Activated naive CD8-positive, alpha-beta T cell treated with anti-CD3 and anti-CD28 coated beads, Interleukin-2, amount 10 ng/mL, durations not matched to agents 7 days and 5 days (primary cell): ENCODE measurements at regions not wholly inside any gene's neighbourhood (a gene's known extent, or its start where the extent isn't known, plus 50 kb on each side); places are given as distances from the start of the nearest gene placed in this dataset.

Experiments
- ATAC-seq: fragments of 150-1000 bp; cut with Tn5 transposase; one replicate; pipeline ENCODE4 v1.10.0; 2021; ENCODE audit warnings: low read depth, moderate library complexity
- POLR2A ChIA-PET: fragments of 350-600 bp; sonication (Branson Sonifier 250); formaldehyde crosslinking; loops from one replicate; lab custom pipeline; 2021; ENCODE audit warnings: antibody characterized with exemption; lab: Charles Lee
- DNase-seq: peaks from one replicate; pipeline ENCODE4 v3.0.0; 2021
- H3K27ac Mint-ChIP-seq: one replicate; pipeline ENCODE4 v1.8.0; 2022; ENCODE audit warnings: mild to moderate bottlenecking, mixed read lengths
- H3K27me3 Mint-ChIP-seq: one replicate; pipeline ENCODE4 v1.8.0; 2022; ENCODE audit warnings: mild to moderate bottlenecking, moderate library complexity, mixed read lengths
- H3K36me3 Mint-ChIP-seq: one replicate; pipeline ENCODE4 v1.8.0; 2021; ENCODE audit warnings: mild to moderate bottlenecking, mixed read lengths
- H3K4me1 Mint-ChIP-seq: one replicate; pipeline ENCODE4 v1.8.0; 2021; ENCODE audit warnings: mixed read lengths
- H3K4me3 Mint-ChIP-seq: one replicate; pipeline ENCODE4 v1.8.0; 2022; ENCODE audit warnings: mild to moderate bottlenecking, moderate library complexity, mixed read lengths
- H3K9me3 Mint-ChIP-seq: one replicate; pipeline ENCODE4 v1.8.0; 2021; ENCODE audit warnings: mixed read lengths

DNA sequence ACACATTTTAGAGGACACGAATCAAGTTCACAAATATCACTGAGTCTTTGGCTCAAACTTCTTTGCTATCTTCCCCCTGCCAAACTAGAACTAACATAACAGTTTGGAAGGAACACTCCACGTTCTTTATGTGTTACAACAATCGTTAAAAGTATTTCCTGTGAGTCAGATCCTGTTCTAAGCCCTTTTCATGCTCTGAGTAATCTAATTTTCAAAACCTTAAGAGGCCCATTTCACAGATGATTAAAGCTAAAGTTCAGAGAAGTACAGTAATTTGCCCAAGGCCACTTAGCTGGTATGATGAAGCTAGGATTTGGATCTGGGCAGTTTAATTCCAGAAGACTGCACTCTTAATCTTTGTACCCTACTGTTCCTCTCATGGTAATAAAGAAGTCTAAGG lies 854.4 kb upstream of the INTU start:
- Mint-ChIP-seq H3K4me1 (no peaks in the 10 kb centered on the region), H3K27ac (no peak overlapping the region)

DNA sequence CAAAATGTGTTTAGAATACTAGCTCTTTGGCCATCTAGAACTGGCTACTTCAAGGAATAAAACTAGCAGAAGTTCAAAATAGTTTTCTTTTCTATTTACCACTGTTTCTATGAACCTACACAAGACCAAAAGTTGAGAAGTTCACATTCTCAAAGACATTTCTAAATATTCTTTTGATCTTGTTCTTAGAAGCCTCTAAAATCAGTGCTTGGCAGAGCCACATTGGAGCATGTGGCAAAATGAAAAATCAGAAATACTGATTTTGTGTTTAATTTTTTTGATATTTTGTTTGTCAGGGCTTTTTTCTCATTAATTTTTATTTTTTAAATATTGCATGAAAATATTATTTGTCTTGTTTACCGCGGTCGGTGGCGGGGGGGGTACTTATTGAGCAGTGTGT lies 853.8 kb upstream of the INTU start:
- DNase-seq: no peak
- H3K4me3 Mint-ChIP-seq: no peak overlapping the region
- H3K9me3 Mint-ChIP-seq: no peaks in the 10 kb centered on the region
- POLR2A ChIA-PET: no interaction called here
- no peak for ATAC-seq
- no peaks in the 10 kb centered on the region for H3K36me3 Mint-ChIP-seq
- H3K27me3 Mint-ChIP-seq: no peaks in the 10 kb centered on the region
- no peak overlapping the region for H3K27ac Mint-ChIP-seq
- no peaks in the 10 kb centered on the region for H3K4me1 Mint-ChIP-seq

More for the DNA sequence above, 854.4 kb upstream of the INTU start:
- DNase-seq (no peak), ATAC-seq (no peak)
- Mint-ChIP-seq H3K9me3 (no peaks in the 10 kb centered on the region), H3K4me3 (no peak overlapping the region), H3K27me3 (no peaks in the 10 kb centered on the region), H3K36me3 (no peaks in the 10 kb centered on the region)
- POLR2A ChIA-PET: no interaction called here

DNA sequence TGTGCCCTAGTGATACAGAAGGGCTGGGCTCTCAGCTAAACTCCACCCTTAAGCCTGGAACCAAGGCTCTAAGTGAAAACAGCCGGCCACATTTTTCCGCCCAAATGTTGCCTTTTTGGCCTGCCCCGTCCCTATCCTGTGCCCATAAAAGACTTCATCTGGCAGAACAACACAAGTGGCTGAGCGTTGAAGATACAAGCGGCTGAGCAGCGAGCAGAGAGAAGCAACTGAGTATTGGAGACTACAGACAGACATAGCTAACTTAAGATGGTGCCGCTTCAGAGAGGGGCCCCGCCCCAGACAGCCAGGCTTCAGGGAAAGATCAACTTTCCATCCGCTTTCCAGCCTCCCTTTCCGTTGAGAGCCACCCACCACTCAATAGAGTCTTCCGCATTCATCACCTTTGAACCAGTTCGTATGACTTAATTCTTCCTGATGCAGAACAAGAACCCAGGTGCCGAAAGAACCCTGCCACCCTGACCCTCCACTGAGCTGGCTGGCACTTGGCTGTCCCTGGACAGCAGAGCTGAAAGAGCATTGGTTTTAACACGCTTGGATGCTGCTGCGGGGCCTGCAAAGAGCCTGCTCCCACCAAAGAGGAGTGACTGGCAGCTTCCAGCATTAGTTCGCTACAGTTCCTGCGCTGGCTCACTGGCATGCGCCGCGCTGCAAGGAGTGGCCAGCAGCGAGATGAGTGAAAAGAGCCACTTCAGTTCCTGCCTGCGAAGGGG lies 853.2 kb upstream of the INTU start:
- H3K27me3 Mint-ChIP-seq: no peaks in the 10 kb centered on the region
- ATAC-seq: no peak
- H3K27ac Mint-ChIP-seq: no peak overlapping the region
- H3K36me3 Mint-ChIP-seq: no peaks in the 10 kb centered on the region
- no peaks in the 10 kb centered on the region for H3K9me3 Mint-ChIP-seq
- H3K4me3 Mint-ChIP-seq: no peak overlapping the region
- no peak for DNase-seq
- no peaks in the 10 kb centered on the region for H3K4me1 Mint-ChIP-seq
- POLR2A ChIA-PET: no interaction called here

DNA sequence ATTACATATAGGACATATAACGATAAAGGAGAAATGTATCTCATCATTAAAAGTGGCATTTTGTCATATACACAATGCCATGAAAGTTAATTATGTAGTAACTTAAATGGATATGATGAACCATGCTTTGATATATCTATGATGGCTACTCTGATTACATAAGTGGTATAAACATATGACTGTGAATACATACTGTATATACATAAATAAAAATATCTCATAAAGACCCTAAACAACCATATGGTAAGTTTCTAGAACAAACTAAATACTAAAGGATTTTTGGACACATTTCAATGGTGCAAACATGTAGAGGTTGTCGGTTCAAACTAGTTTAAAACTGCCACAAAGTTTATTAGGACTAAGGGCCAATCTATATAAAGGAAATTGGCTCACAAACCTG lies 849.6 kb upstream of the INTU start:
- Mint-ChIP-seq H3K27ac (no peak overlapping the region), H3K27me3 (no peaks in the 10 kb centered on the region), H3K36me3 (no peaks in the 10 kb centered on the region), H3K4me3 (no peak overlapping the region), H3K4me1 (no peaks in the 10 kb centered on the region), H3K9me3 (no peaks in the 10 kb centered on the region)
- ATAC-seq (no peak), DNase-seq (no peak)
- POLR2A ChIA-PET: no interaction called here

DNA sequence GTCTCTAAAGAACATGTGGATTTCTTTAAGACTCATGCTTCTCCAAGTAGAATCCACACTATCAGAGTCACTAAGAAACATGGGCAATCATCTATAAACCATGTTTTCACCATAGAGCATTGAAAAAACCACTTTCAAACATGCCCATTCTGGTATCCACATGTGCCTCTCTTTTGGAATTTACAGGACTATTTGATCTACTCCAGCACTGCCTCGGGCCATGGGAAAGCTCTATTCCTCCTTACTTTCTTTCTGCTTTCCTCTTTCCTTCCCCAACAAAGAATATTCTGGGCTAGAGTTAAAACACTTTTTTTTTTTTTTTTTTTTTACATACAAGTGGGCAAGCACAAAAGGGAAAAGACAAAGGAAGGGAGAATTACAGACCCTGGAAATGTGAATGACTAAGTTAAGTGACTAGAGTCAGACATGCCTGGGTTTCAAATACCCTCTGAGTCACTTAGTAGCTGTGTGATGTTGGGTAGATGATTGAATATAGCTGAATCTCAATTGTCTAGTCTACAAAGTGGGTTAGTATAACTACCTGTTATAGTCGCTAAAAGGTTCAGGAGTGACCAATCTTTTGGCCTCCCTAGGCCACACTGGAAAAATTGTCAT lies 847.7 kb upstream of the INTU start:
- Mint-ChIP-seq H3K9me3 (no peaks in the 10 kb centered on the region), H3K27ac (no peak overlapping the region), H3K4me1 (no peaks in the 10 kb centered on the region), H3K36me3 (no peaks in the 10 kb centered on the region), H3K4me3 (no peak overlapping the region), H3K27me3 (no peaks in the 10 kb centered on the region)
- DNase-seq (no peak), ATAC-seq (no peak)
- POLR2A ChIA-PET: no interaction called here

DNA sequence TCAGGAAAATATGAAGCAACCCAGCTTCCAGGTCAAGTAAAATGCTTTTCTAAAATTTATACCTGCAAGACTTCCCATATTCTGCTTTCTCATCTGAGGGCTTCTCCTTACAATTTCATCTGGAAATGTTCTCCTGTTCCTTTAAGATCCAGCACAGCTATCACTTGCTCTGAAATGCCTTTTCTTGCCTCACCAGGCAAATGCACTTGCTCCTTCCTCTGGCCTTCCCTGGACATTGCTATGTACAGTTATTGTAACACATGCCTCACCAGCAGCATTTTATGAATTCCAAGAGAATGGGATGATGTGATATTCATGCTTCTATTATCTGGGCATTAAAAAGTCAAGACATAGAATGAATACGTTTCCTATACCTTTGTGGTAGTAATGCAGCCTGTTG lies 842.1 kb upstream of the INTU start:
- Mint-ChIP-seq H3K27me3 (no peaks in the 10 kb centered on the region), H3K4me3 (no peak overlapping the region), H3K9me3 (peaks cover 1% of the 10 kb centered on the region), H3K36me3 (no peaks in the 10 kb centered on the region), H3K27ac (no peak overlapping the region), H3K4me1 (no peaks in the 10 kb centered on the region)
- POLR2A ChIA-PET: no interaction called here
- ATAC-seq (no peak), DNase-seq (no peak)

DNA sequence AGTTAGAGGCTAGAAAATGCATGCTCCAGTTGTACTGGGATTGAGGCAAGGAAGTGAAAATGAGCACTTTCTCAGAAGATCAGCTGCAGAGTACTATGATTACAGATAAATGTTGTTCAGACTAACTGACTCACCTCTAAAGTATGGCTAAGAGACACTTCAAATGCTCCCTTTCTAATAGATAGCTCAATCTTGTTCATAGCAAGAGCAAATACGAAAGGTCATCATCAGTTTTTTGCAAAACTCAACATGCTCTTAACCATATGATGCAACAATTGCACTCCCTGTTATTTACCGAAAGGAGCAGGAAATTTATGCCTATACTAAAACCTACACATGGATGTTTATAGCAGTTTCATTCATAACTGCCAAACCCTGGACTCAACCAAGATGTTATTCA lies 838.4 kb upstream of the INTU start:
- Mint-ChIP-seq H3K27me3 (no peaks in the 10 kb centered on the region), H3K4me3 (no peak overlapping the region), H3K4me1 (no peaks in the 10 kb centered on the region), H3K27ac (no peak overlapping the region), H3K9me3 (peaks cover 2% of the 10 kb centered on the region), H3K36me3 (no peaks in the 10 kb centered on the region)
- DNase-seq (no peak), ATAC-seq (no peak)
- POLR2A ChIA-PET: no interaction called here

DNA sequence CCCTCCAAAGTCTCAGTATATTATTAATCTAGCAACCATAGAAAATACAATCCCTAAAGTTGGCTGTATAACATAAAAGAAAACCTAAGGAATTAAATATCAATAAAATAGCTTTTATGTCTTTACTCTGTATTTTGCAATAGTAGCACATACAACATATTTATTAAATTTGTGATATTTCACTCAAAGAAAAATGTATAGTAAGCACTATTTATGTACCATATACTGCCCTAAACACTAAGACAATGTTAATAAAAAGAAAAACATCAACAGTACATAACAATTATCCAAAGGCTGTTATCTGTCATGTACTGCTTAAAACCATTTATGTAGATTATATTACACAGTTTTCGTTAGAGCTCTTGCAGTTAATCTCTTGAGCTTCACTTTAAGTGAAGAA lies 834.5 kb upstream of the INTU start:
- no peak for DNase-seq
- no peaks in the 10 kb centered on the region for H3K36me3 Mint-ChIP-seq
- H3K4me3 Mint-ChIP-seq: no peak overlapping the region
- no peak for ATAC-seq
- H3K27me3 Mint-ChIP-seq: no peaks in the 10 kb centered on the region
- no peak overlapping the region for H3K27ac Mint-ChIP-seq
- no peaks in the 10 kb centered on the region for H3K4me1 Mint-ChIP-seq
- peaks cover 1% of the 10 kb centered on the region for H3K9me3 Mint-ChIP-seq
- POLR2A ChIA-PET: no interaction called here

DNA sequence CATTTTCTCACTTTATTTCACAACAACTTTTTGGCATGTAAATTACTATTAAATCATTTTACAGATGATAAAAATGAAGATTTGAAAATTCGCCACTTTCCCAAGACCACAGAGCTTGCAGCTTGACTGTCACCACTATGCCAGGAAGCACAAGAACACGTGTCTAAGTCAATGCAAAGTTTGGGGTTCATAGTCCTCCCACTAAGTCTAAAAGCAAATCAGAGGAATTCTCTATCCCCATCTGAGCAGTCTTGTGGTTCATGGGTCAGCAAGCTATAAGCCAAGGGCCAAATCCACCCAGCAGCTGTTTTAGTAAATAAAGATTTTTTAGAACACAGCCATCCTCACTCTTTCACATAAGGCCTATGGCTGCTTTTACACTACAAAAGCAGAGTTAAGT lies 833.3 kb upstream of the INTU start:
- no peak for DNase-seq
- H3K9me3 Mint-ChIP-seq: peaks cover 4% of the 10 kb centered on the region
- POLR2A ChIA-PET: no interaction called here
- H3K4me3 Mint-ChIP-seq: no peak overlapping the region
- no peaks in the 10 kb centered on the region for H3K27me3 Mint-ChIP-seq
- H3K27ac Mint-ChIP-seq: no peak overlapping the region
- H3K4me1 Mint-ChIP-seq: no peaks in the 10 kb centered on the region
- no peak for ATAC-seq
- H3K36me3 Mint-ChIP-seq: no peaks in the 10 kb centered on the region

DNA sequence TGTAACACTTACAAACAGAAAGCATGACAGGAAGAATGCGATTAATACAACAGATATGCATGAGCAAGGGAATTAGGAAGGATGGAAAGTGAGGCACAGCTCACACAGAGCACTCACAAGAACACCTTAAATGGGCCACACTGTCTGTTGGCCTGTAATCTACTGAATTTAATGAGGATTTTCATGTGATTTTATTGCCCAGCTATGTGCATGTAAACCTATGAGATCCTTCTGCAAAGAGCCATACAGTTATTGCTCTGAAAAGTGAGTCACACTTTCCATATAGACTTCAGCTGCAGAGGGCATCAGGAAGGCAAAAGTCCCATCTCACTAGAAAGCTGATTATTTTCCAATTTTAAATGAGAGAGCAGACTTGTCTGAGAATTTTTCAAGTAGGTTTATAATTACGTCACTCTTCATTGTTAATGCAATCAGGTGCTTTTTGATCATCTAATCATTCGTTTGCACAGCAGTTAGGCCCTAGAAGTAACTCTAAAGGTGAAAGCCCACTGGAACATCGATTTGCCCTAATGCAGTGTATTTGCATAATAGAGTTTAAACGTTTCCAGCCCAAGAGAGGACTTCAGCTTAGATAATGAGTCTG lies 832.7 kb upstream of the INTU start:
- peaks cover 4% of the 10 kb centered on the region for H3K9me3 Mint-ChIP-seq
- H3K4me3 Mint-ChIP-seq: no peak overlapping the region
- H3K36me3 Mint-ChIP-seq: no peaks in the 10 kb centered on the region
- no peaks in the 10 kb centered on the region for H3K27me3 Mint-ChIP-seq
- ATAC-seq (no peak), DNase-seq (no peak)
- H3K4me1 Mint-ChIP-seq: no peaks in the 10 kb centered on the region
- POLR2A ChIA-PET: no interaction called here
- no peak overlapping the region for H3K27ac Mint-ChIP-seq

DNA sequence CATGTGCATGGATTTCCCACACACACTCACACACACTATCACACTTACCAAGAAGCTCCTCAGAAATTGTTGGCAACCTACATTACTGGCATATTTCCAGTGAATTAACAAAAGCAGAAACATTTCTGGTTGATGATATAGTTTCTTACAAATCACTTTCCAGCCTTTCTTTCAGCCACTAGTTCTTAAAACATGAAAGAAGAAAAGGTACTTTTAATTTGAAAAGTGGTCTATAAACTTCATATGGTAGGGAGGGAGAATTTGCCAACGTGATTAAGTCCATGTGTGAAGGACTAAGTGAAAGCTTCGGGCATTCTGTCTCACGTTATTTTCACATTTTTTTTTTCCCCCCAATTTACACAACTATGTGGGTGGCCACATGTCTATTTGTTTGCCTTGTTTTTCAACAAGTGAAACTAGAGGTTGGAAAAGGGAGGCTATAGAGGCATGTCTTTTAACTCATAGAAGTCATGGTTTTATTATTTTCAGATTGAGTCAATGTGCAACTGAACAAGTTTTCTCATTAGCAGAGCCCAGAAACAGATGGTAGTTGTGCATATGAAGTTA lies 832.1 kb upstream of the INTU start:
- H3K4me3 Mint-ChIP-seq: no peak overlapping the region
- POLR2A ChIA-PET: no interaction called here
- H3K27ac Mint-ChIP-seq: no peak overlapping the region
- H3K27me3 Mint-ChIP-seq: no peaks in the 10 kb centered on the region
- H3K4me1 Mint-ChIP-seq: no peaks in the 10 kb centered on the region
- ATAC-seq: no peak
- H3K9me3 Mint-ChIP-seq: peaks cover 4% of the 10 kb centered on the region
- DNase-seq: no peak
- H3K36me3 Mint-ChIP-seq: no peaks in the 10 kb centered on the region

DNA sequence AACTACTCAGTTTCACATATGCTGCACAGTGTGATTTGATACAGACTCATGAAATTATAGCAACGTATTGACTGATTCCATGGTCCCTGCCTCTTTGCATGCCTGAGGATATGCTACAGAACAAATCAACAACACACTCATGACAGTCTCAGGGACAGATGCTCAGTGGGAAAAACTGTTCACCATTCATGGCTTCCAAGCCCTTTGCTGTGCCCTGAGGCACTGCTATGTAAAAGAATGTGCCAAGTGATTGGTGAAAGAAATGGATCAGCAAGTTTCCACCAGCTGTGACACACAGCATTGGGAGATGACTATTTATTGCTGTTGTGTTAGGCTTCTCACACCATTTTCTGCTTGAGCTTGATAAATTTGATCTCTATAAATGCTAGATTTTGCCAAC lies 825.6 kb upstream of the INTU start:
- POLR2A ChIA-PET: no interaction called here
- Mint-ChIP-seq H3K9me3 (peaks cover 3% of the 10 kb centered on the region), H3K27ac (no peak overlapping the region), H3K36me3 (no peaks in the 10 kb centered on the region), H3K27me3 (no peaks in the 10 kb centered on the region), H3K4me3 (no peak overlapping the region), H3K4me1 (no peaks in the 10 kb centered on the region)
- no peak for ATAC-seq
- no peak for DNase-seq

DNA sequence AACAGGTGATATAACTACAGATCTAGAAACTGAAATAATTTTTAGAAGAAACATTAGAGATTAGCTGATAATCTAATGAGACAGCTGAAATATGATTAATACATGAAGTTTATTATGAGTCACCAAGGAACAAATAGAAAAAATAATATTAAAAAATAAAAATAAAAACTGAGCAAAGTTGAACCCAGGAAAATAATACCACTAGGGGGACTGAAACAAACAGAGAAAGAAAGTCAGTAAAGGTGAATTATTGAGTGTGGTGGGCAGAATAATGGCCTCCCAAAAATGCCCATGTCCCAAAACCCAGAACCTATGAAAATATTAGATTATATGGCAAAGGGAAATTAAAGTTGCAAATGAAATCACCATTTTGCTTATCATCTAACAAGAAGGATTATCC lies 820.7 kb upstream of the INTU start:
- H3K4me3 Mint-ChIP-seq: no peak overlapping the region
- H3K9me3 Mint-ChIP-seq: peaks cover 4% of the 10 kb centered on the region
- ATAC-seq: no peak
- H3K36me3 Mint-ChIP-seq: no peaks in the 10 kb centered on the region
- POLR2A ChIA-PET: no interaction called here
- DNase-seq: no peak
- no peaks in the 10 kb centered on the region for H3K4me1 Mint-ChIP-seq
- H3K27me3 Mint-ChIP-seq: no peaks in the 10 kb centered on the region
- H3K27ac Mint-ChIP-seq: no peak overlapping the region

DNA sequence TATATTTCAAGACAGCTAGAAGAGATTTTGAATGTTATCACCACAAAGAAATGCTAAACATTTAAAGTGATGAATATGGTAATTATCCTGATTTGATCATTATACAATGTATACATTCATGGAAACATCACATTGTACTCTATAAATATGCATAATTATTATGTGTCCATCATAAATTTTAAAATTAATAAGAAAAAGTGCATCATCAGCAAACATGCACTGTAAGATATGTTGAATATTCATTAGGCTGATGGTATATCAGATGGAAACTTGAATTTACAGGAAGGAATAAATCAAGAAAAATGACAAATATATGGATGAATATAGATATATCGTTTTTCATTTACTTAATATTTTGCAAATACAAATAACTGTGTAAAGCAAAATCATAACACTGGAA lies 812.1 kb upstream of the INTU start:
- H3K36me3 Mint-ChIP-seq: no peaks in the 10 kb centered on the region
- no peak overlapping the region for H3K4me3 Mint-ChIP-seq
- H3K27ac Mint-ChIP-seq: no peak overlapping the region
- no peaks in the 10 kb centered on the region for H3K4me1 Mint-ChIP-seq
- H3K27me3 Mint-ChIP-seq: no peaks in the 10 kb centered on the region
- POLR2A ChIA-PET: no interaction called here
- peaks cover 3% of the 10 kb centered on the region for H3K9me3 Mint-ChIP-seq
- DNase-seq (no peak), ATAC-seq (no peak)
